ENCODE measurements at regions not wholly inside any gene's neighbourhood (a gene's known extent, or its start where the extent isn't known, plus 50 kb on each side); places are given as distances from the start of the nearest gene placed in this dataset.

DNA sequence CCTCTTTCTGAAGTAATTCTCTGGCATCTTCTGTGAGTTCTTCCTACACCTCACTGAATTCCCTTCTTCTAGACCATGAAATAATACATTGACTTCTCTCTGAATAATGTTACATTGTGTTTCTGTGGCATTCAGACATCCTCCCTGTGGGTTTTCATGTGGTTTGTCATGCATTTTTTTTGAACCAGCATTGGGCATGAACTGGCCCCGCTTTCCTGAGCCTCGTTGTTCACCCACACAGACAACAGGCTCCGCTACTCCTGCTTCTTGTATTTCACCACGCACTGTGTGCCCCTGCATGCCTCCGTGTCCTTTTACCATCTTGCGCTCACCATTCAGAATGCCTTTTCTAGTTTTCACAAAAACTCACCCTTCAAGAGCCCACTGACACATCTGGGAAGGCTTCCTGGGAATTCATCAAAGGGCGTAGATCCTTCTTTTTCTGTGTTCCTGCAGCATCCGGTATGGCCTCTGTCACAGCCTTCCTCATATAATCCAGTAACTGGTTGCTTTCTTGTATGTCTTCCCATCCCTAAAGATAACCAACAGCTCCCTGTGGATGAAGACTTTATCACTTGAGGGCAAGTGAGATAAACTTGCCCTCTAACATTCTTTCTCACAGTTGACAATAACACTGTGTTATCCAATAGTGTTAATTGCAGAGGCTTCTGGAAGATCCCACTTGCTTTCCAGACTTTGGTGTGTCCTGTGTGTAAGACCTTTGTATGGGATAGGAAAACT lies 51.5 kb upstream of the ADAMTSL1 start:
- TF ChIP-seq POLR2A (IDR thresholded peaks at IDR 0.05; ENCODE audit: low read depth), result no peak
- no peak for TF ChIP-seq CTCF (IDR thresholded peaks at IDR 0.05)
